Upper lobe of left lung (tissue), 4 donors: ENCODE measurements at regions not wholly inside any gene's neighbourhood (a gene's known extent, or its start where the extent isn't known, plus 50 kb on each side); places are given as distances from the start of the nearest gene placed in this dataset.

Source experiments
- EP300 ChIP-seq, 4 donors: sonication (generic); formaldehyde crosslinking; IDR thresholded peaks; one replicate each; pipeline ENCODE4 v1.5.1; 2017; ENCODE audit warnings: antibody characterized with exemption in 4 of 4, control low read depth in 2 of 4
- POLR2A ChIP-seq, 4 donors: fragments of 450-650 bp; IDR thresholded peaks; one replicate each; pipeline ENCODE4 v1.5.1; 2016 to 2017; ENCODE audit warnings: antibody characterized with exemption in 4 of 4, mild to moderate bottlenecking in 2 of 4
- TF ChIP-seq, protein P1 (sequence below), 6 experiments: fragments of 450-650 bp in 4 of 6; fragments of 200-600 bp in 2 of 6; sonication (generic) in 2 of 6; IDR thresholded peaks; one replicate each; pipeline ENCODE4 v1.5.1; 2016 to 2019; ENCODE audit warnings: antibody characterized with exemption in 6 of 6

DNA sequence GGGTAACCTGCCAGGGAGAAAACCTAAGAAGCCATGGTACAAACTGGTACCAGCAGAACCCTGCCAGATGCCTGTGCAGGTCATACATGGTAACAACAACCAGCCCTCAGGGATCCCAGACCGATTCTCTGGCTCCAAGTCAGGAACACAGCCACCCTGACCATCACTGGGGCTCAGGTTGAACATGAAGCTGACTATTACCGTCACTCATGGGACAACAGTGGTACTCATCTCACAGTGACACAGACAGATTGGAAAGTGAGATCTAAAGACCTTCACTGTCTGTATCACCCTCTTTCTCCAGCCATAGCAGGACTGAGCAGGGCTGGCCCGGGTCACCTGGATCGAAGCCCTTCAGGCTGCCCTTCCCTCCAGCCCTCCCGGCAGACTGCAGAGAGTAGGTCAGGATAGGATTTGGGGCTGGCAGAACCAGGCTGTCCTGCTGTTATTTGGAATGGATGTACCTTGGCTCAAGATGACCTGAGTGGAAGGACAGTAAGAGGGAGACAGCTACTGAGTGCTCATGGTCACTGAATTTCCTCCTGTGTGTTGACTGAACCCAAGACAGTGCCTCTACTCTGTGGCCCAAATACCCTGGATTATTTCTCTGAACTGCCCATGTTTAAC lies 94.7 kb downstream of the GGTLC2 start:
- TF ChIP-seq EP300 (IDR thresholded peaks at IDR 0.05) (no peak), POLR2A (IDR thresholded peaks at IDR 0.05) (no peak)
- TF ChIP-seq, protein P1, sequence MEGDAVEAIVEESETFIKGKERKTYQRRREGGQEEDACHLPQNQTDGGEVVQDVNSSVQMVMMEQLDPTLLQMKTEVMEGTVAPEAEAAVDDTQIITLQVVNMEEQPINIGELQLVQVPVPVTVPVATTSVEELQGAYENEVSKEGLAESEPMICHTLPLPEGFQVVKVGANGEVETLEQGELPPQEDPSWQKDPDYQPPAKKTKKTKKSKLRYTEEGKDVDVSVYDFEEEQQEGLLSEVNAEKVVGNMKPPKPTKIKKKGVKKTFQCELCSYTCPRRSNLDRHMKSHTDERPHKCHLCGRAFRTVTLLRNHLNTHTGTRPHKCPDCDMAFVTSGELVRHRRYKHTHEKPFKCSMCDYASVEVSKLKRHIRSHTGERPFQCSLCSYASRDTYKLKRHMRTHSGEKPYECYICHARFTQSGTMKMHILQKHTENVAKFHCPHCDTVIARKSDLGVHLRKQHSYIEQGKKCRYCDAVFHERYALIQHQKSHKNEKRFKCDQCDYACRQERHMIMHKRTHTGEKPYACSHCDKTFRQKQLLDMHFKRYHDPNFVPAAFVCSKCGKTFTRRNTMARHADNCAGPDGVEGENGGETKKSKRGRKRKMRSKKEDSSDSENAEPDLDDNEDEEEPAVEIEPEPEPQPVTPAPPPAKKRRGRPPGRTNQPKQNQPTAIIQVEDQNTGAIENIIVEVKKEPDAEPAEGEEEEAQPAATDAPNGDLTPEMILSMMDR (IDR thresholded peaks at IDR 0.05) = no peak
